ENCODE measurements at regions not wholly inside any gene's neighbourhood (a gene's known extent, or its start where the extent isn't known, plus 50 kb on each side); places are given as distances from the start of the nearest gene placed in this dataset.

DNA sequence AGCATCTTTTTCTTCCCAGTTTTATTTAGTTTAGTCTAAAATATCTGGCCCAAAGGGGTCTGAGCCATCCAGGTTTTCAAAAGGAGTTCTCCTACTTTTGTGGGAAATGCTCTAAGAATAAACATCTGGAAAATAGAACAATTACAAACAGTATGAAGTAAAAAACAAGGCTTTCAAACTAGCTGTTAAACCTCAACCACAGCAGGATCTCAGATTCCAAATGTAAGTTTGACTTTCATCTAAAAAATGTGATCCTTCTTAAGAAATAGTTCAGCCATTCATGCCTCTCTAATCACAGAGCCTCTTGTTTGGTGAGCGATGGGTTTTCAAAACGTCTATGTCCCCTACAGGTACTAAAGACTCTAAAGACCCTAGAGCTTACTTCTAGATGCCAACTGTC, 413.5 kb downstream of the DUSP10 start:
- no peaks in the 10 kb centered on the region for H3K27me3 ChIP-seq (ENCODE audit: insufficient read depth, low read depth, severe bottlenecking)
- no peak overlapping the region for H3K27ac ChIP-seq
- no peaks in the 10 kb centered on the region for H3K9me3 ChIP-seq (ENCODE audit: severe bottlenecking)
- TF ChIP-seq CTCF (IDR thresholded peaks at IDR 0.05; ENCODE audit: low read depth, low read length), result no peak
- no peak for DNase-seq
- H3K36me3 ChIP-seq, result no peaks in the 10 kb centered on the region
- H3K4me3 ChIP-seq (ENCODE audit: low read depth, low read length), result no peak overlapping the region

DNA sequence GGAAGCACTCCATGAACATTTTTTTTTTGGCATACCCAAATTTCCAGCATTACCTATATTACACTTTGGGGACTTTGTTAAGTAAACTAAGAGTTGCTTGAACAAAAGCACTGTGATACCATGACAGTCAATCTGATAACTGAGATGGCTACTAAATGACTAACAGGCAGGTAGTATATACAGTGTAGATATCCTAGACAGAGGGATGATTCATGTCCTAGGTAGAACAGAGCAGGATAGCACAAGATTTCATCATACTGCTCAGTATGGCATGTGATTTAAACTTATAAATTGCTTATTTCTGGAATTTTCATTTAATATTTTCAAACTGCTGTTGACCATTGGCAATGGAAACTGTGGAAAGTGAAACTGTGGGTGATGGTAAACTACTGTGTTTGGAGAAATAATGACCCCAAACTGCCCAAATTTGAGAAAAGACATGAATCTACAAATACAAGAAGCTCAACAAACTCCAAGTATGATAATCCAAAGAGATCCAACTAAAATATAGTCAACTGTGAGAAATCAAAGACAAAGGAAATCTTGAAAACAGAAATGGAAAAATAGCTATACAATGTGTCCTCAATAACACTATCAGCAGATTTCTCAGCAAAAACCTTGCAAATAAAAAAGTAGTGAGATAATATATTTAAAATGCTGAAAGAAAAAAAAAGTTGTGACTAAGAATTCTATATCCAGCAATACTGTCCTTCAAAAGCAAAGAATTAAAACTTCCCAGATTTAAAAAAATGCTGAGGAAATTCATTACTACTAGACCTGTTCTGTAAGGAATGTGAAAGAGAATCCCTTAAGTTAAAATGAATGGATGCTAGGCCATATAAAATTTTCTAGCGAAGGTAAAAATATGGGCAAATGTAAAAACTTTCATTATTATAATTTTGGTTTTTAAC, 410.4 kb downstream of the DUSP10 start:
- Histone ChIP-seq H3K27me3 (ENCODE audit: insufficient read depth, low read depth, severe bottlenecking) (no peaks in the 10 kb centered on the region), H3K27ac (no peak overlapping the region), H3K4me3 (ENCODE audit: low read depth, low read length) (no peak overlapping the region), H3K36me3 (no peaks in the 10 kb centered on the region), H3K9me3 (ENCODE audit: severe bottlenecking) (no peaks in the 10 kb centered on the region)
- no peak for DNase-seq
- TF ChIP-seq CTCF (IDR thresholded peaks at IDR 0.05; ENCODE audit: low read depth, low read length), result no peak

- H3K4me3 ChIP-seq (ENCODE audit: low read depth, low read length), result no peak overlapping the region
- no peak overlapping the region for H3K27ac ChIP-seq
- H3K27me3 ChIP-seq (ENCODE audit: insufficient read depth, low read depth, severe bottlenecking), result no peaks in the 10 kb centered on the region
- H3K9me3 ChIP-seq (ENCODE audit: severe bottlenecking), result no peaks in the 10 kb centered on the region
- no peaks in the 10 kb centered on the region for H3K36me3 ChIP-seq
- no peak for DNase-seq
- TF ChIP-seq CTCF (IDR thresholded peaks at IDR 0.05; ENCODE audit: low read depth, low read length), result no peak
Measured at GRCh38 chr1:221334062-221334461, 407.8 kb downstream of the DUSP10 start.

GRCh38 chr1:221335161-221336101, 406.5 kb downstream of the DUSP10 start:
- Histone ChIP-seq H3K4me3 (ENCODE audit: low read depth, low read length) (no peak overlapping the region), H3K27ac (no peak overlapping the region), H3K27me3 (ENCODE audit: insufficient read depth, low read depth, severe bottlenecking) (no peaks in the 10 kb centered on the region), H3K9me3 (ENCODE audit: severe bottlenecking) (no peaks in the 10 kb centered on the region), H3K36me3 (no peaks in the 10 kb centered on the region)
- no peak for TF ChIP-seq CTCF (IDR thresholded peaks at IDR 0.05; ENCODE audit: low read depth, low read length)
- no peak for DNase-seq

GRCh38 chr1:221336126-221336525, 405.8 kb downstream of the DUSP10 start:
- Histone ChIP-seq H3K4me3 (ENCODE audit: low read depth, low read length) (no peak overlapping the region), H3K27ac (no peak overlapping the region), H3K9me3 (ENCODE audit: severe bottlenecking) (no peaks in the 10 kb centered on the region), H3K27me3 (ENCODE audit: insufficient read depth, low read depth, severe bottlenecking) (no peaks in the 10 kb centered on the region), H3K36me3 (no peaks in the 10 kb centered on the region)
- no peak for TF ChIP-seq CTCF (IDR thresholded peaks at IDR 0.05; ENCODE audit: low read depth, low read length)
- no peak for DNase-seq
